Endodermal cell (in vitro differentiated cells): ENCODE measurements at regions not wholly inside any gene's neighbourhood (a gene's known extent, or its start where the extent isn't known, plus 50 kb on each side); places are given as distances from the start of the nearest gene placed in this dataset.

Experiments used
- DNase-seq: peaks from one replicate; pipeline ENCODE4 v3.0.0-alpha.2; 2017
- H3K27ac ChIP-seq: 2 replicates; pipeline ENCODE4 v1.5.1; 2013; ENCODE audit warnings: mild to moderate bottlenecking, low read depth, low read length, moderate library complexity
- H3K27me3 ChIP-seq: 2 replicates; pipeline ENCODE4 v1.6.1; 2013; ENCODE audit warnings: mild to moderate bottlenecking, low read length, moderate library complexity; ENCODE audit not compliant: insufficient read depth, control insufficient read depth, poor library complexity, severe bottlenecking
- H3K36me3 ChIP-seq: 2 replicates; pipeline ENCODE4 v1.7.0; 2013; ENCODE audit warnings: mild to moderate bottlenecking, low read length, moderate library complexity; ENCODE audit not compliant: control insufficient read depth, insufficient read depth
- H3K4me1 ChIP-seq: one replicate; pipeline ENCODE4 v1.7.0; 2013; ENCODE audit warnings: low read length; ENCODE audit not compliant: control insufficient read depth, insufficient read depth
- H3K4me3 ChIP-seq: 2 replicates; pipeline ENCODE4 v1.5.1; 2013; ENCODE audit warnings: mild to moderate bottlenecking, low read length, moderate library complexity
- H3K9ac ChIP-seq: 2 replicates; pipeline ENCODE4 v1.6.1; 2013; ENCODE audit warnings: mild to moderate bottlenecking, low read length, moderate library complexity; ENCODE audit not compliant: poor library complexity, severe bottlenecking; ENCODE audit errors: extremely low read depth
- H3K9me3 ChIP-seq: 2 replicates; pipeline ENCODE4 v1.6.1; 2013; ENCODE audit warnings: mild to moderate bottlenecking, low read length, moderate library complexity; ENCODE audit not compliant: control insufficient read depth
- H3K27ac Mint-ChIP-seq: 2 replicates; pipeline ENCODE4 v1.8.0; 2020; ENCODE audit warnings: mixed read lengths
- H3K27me3 Mint-ChIP-seq: 2 replicates; pipeline ENCODE4 v1.8.0; 2021; ENCODE audit warnings: mild to moderate bottlenecking, mixed read lengths; ENCODE audit not compliant: insufficient read depth
- H3K36me3 Mint-ChIP-seq: 2 replicates; pipeline ENCODE4 v1.8.0; 2020; ENCODE audit warnings: low read depth, mixed read lengths
- H3K4me1 Mint-ChIP-seq: 2 replicates; pipeline ENCODE4 v1.8.0; 2020; ENCODE audit warnings: mixed read lengths
- H3K4me3 Mint-ChIP-seq: 2 replicates; pipeline ENCODE4 v1.8.0; 2020; ENCODE audit warnings: mild to moderate bottlenecking, moderate library complexity, mixed read lengths
- H3K9me3 Mint-ChIP-seq: 2 replicates; pipeline ENCODE4 v1.8.0; 2020; ENCODE audit warnings: mild to moderate bottlenecking, mixed read lengths
- CTCF ChIP-seq: fragments of 200-600 bp; sonication (generic); conservative IDR thresholded peaks from 2 replicates; pipeline ENCODE4 v1.5.0; 2021; ENCODE audit warnings: antibody characterized with exemption, mild to moderate bottlenecking
- WGBS, 2 experiments: methylation state at CpG; one replicate each; pipeline versions ENCODE4 v1.1.5 to v1.1.7; 2013; ENCODE audit warnings: missing lambda C conversion rate in 2 of 2, mixed read lengths in 1 of 2; ENCODE audit not compliant: insufficient coverage in 1 of 2, insufficient read length in 1 of 2; 5-methylcytosine and 5-hydroxymethylcytosine counted together

- no peaks in the 10 kb centered on the region for H3K4me1 Mint-ChIP-seq
- no peak overlapping the region for H3K4me3 ChIP-seq
- no peaks in the 10 kb centered on the region for H3K4me1 ChIP-seq
Observed at GRCh38 chrX:148412006-148412405, 88.4 kb upstream of the AFF2 start.

GRCh38 chrX:148416142-148416541 lies 84.3 kb upstream of the AFF2 start:
- Mint-ChIP-seq H3K36me3 (no peaks in the 10 kb centered on the region), H3K27me3 (no peaks in the 10 kb centered on the region), H3K4me3 (no peak overlapping the region), H3K9me3 (peaks cover 31% of the 10 kb centered on the region), H3K4me1 (no peaks in the 10 kb centered on the region), H3K27ac (no peak overlapping the region)
- H3K4me1 ChIP-seq = no peaks in the 10 kb centered on the region
- no peaks in the 10 kb centered on the region for H3K9me3 ChIP-seq
- H3K4me3 ChIP-seq = no peak overlapping the region
- H3K36me3 ChIP-seq = no peaks in the 10 kb centered on the region
- TF ChIP-seq CTCF = no peak
- WGBS, 2 experiments = 93 to 100% methylated on average over 1 to 2 of the region's 2 CpGs
- H3K27me3 ChIP-seq = no peaks in the 10 kb centered on the region
- H3K27ac ChIP-seq = no peak overlapping the region
- no peak for DNase-seq
- H3K9ac ChIP-seq = no peak overlapping the region

More at GRCh38 chrX:148412006-148412405, 88.4 kb upstream of the AFF2 start:
- TF ChIP-seq CTCF = no peak
- 46 to 75% methylated on average over 2 to 3 of the region's 3 CpGs for WGBS, 2 experiments
- Mint-ChIP-seq H3K36me3 (no peaks in the 10 kb centered on the region), H3K4me3 (no peak overlapping the region), H3K27ac (no peak overlapping the region), H3K9me3 (peaks cover 21% of the 10 kb centered on the region), H3K27me3 (no peaks in the 10 kb centered on the region)
- no peak for DNase-seq
- Histone ChIP-seq H3K36me3 (no peaks in the 10 kb centered on the region), H3K27me3 (no peaks in the 10 kb centered on the region), H3K27ac (no peak overlapping the region), H3K9ac (no peak overlapping the region), H3K9me3 (no peaks in the 10 kb centered on the region)

- WGBS, 2 experiments = 83 to 96% methylated on average over 1 to 4 of the region's 4 CpGs
- Mint-ChIP-seq H3K4me3 (no peak overlapping the region), H3K27ac (no peak overlapping the region), H3K27me3 (no peaks in the 10 kb centered on the region), H3K36me3 (no peaks in the 10 kb centered on the region), H3K9me3 (peaks cover 31% of the 10 kb centered on the region), H3K4me1 (no peaks in the 10 kb centered on the region)
- no peaks in the 10 kb centered on the region for H3K27me3 ChIP-seq
- no peaks in the 10 kb centered on the region for H3K9me3 ChIP-seq
- no peak overlapping the region for H3K4me3 ChIP-seq
- DNase-seq = no peak
- no peak overlapping the region for H3K27ac ChIP-seq
- no peaks in the 10 kb centered on the region for H3K4me1 ChIP-seq
- H3K36me3 ChIP-seq = no peaks in the 10 kb centered on the region
- no peak for TF ChIP-seq CTCF
- no peak overlapping the region for H3K9ac ChIP-seq
Observed at GRCh38 chrX:148416931-148417330, 83.5 kb upstream of the AFF2 start.
